Panc1 (cell line): ENCODE measurements at regions not wholly inside any gene's neighbourhood (a gene's known extent, or its start where the extent isn't known, plus 50 kb on each side); places are given as distances from the start of the nearest gene placed in this dataset.
"Not testable (repeated sequence)": the region's sequence is repeated elsewhere in the genome, so short reads cannot be mapped to it uniquely, and the experiment has no call there.

Source experiments
- ATAC-seq: fragments of 200-7000 bp; cut with Tn5 transposase; 2 replicates; pipeline ENCODE4 v1.9.1; 2020; ENCODE audit warnings: mild to moderate bottlenecking, moderate library complexity
- BruUV-seq: library from RNA; stranded (reverse); fragments of 400-500 nt; replicated peaks from 2 replicates; lab custom pipeline; 2021; lab: Mats Ljungman, UMichigan
- CTCF ChIA-PET: fragments of 300-600 bp; sonication (Branson Sonifier 250); formaldehyde crosslinking; loops from one replicate; lab custom pipeline; 2022; ENCODE audit warnings: antibody characterized with exemption; lab: Charles Lee
- POLR2A ChIA-PET: fragments of 300-600 bp; sonication (Branson Sonifier 250); formaldehyde crosslinking; loops from one replicate; lab custom pipeline; 2022; ENCODE audit warnings: antibody characterized with exemption; lab: Charles Lee
- DNase-seq: peaks from one replicate; pipeline ENCODE4 v3.0.0-alpha.2; 2010; ENCODE audit warnings: low read depth, low spot score
- H3K27ac ChIP-seq: 2 replicates; pipeline ENCODE4 v1.5.1; 2011; ENCODE audit warnings: mild to moderate bottlenecking, low read length, inconsistent platforms
- H3K27me3 ChIP-seq: fragments of 200-500 bp; sonication (Bioruptor generic); 2 replicates; pipeline ENCODE4 v1.6.0; 2014; ENCODE audit warnings: low read length, inconsistent platforms; ENCODE audit not compliant: control insufficient read depth, insufficient read depth
- H3K36me3 ChIP-seq: fragments of 200-500 bp; sonication (Bioruptor generic); 2 replicates; pipeline ENCODE4 v1.5.1; 2014; ENCODE audit warnings: inconsistent platforms, mild to moderate bottlenecking, low read length, moderate library complexity; ENCODE audit not compliant: control insufficient read depth, insufficient read depth
- H3K4me1 ChIP-seq: 2 replicates; pipeline ENCODE4 v1.5.1; 2011; ENCODE audit warnings: inconsistent platforms, mild to moderate bottlenecking, low read length, moderate library complexity; ENCODE audit not compliant: control insufficient read depth, insufficient read depth
- H3K4me3 ChIP-seq, 2 experiments: 2 replicates each; pipeline ENCODE4 v1.5.1; 2011 to 2012; ENCODE audit warnings: low read depth in 2 of 2, low read length in 2 of 2, mild to moderate bottlenecking in 2 of 2, inconsistent platforms in 1 of 2, moderate library complexity in 1 of 2
- H3K9me3 ChIP-seq: fragments of 200-500 bp; sonication (Bioruptor generic); 2 replicates; pipeline ENCODE4 v1.5.1; 2014; ENCODE audit warnings: low read depth, mild to moderate bottlenecking, inconsistent platforms, low read length, moderate library complexity; ENCODE audit not compliant: control insufficient read depth, insufficient read depth
- POLR2AphosphoS5 ChIP-seq: IDR thresholded peaks from 2 replicates; pipeline ENCODE4 v1.6.1; 2012; ENCODE audit warnings: mild to moderate bottlenecking, low read depth, low read length, moderate library complexity
- SIN3A ChIP-seq: IDR thresholded peaks from 2 replicates; pipeline ENCODE4 v1.6.1; 2012; ENCODE audit warnings: low read depth, mild to moderate bottlenecking, low read length, moderate library complexity, borderline replicate concordance; ENCODE audit not compliant: insufficient read depth
- TCF7L2 ChIP-seq: IDR thresholded peaks from 2 replicates; pipeline ENCODE4 v1.6.1; 2011; ENCODE audit warnings: mild to moderate bottlenecking, low read depth, low read length, inconsistent platforms
- in situ Hi-C: cut with HindIII; loops from 2 replicates; pipeline ENCODE4 v1.10.0; 2016; ENCODE audit warnings: low sequenced_read_pairs, low pct_unique_long_range_greater_than_20kb
- intact Hi-C: fragments of 100-400 bp; cut with micrococcal nuclease; formaldehyde crosslinking; loops from one replicate; pipeline ENCODE4 v1.10.0; 2022; ENCODE audit not compliant: unreplicated experiment
- TF ChIP-seq, protein P1 (sequence below), 2 experiments: IDR thresholded peaks; 2 replicates each; pipeline ENCODE4 v1.6.1; 2011 to 2012; ENCODE audit warnings: low read depth in 2 of 2, control low read depth in 1 of 2, low read length in 1 of 2, mild to moderate bottlenecking in 1 of 2, moderate library complexity in 1 of 2; ENCODE audit not compliant: insufficient read depth in 1 of 2
- TF ChIP-seq, protein P2 (sequence below): fragments of 450-650 bp; IDR thresholded peaks from 2 replicates; pipeline ENCODE4 v1.5.1; 2017; ENCODE audit warnings: mild to moderate bottlenecking

DNA sequence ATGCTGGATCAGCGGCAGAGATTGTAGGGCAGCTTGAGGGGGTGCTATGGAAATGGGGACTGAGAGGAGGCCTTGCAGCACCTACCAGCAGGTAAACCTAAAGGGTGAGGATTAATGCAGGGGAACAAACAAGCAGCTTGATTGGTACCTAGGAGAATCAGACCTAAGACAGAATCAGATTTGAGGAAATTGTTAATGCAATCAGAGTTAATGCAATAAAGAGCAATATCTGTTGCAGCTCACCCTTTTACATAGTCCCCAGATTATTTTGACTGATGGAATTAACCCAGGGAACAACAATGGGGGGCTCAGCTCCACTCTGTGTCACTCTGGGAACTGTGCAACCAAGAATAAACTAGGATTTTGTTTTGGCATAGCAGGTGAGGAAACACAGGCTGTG, 64.5 kb downstream of the ZC3H11B start:
- H3K27ac ChIP-seq, result no peak overlapping the region
- H3K27me3 ChIP-seq, result no peaks in the 10 kb centered on the region; the same call in 1 of the 2 replicates
- no peak for ATAC-seq
- DNase-seq, result no peak
- no peaks in the 10 kb centered on the region for H3K4me1 ChIP-seq
- POLR2A ChIA-PET, result no interaction called here
- H3K4me3 ChIP-seq, result no peak overlapping the region
- in situ Hi-C loops, result no loop called here
- no peaks in the 10 kb centered on the region for H3K9me3 ChIP-seq
- CTCF ChIA-PET, result no interaction called here
- H3K36me3 ChIP-seq, result no peaks in the 10 kb centered on the region
- TF ChIP-seq POLR2AphosphoS5 (no peak), TCF7L2 (no peak), SIN3A (no peak)
- TF ChIP-seq, protein P1, sequence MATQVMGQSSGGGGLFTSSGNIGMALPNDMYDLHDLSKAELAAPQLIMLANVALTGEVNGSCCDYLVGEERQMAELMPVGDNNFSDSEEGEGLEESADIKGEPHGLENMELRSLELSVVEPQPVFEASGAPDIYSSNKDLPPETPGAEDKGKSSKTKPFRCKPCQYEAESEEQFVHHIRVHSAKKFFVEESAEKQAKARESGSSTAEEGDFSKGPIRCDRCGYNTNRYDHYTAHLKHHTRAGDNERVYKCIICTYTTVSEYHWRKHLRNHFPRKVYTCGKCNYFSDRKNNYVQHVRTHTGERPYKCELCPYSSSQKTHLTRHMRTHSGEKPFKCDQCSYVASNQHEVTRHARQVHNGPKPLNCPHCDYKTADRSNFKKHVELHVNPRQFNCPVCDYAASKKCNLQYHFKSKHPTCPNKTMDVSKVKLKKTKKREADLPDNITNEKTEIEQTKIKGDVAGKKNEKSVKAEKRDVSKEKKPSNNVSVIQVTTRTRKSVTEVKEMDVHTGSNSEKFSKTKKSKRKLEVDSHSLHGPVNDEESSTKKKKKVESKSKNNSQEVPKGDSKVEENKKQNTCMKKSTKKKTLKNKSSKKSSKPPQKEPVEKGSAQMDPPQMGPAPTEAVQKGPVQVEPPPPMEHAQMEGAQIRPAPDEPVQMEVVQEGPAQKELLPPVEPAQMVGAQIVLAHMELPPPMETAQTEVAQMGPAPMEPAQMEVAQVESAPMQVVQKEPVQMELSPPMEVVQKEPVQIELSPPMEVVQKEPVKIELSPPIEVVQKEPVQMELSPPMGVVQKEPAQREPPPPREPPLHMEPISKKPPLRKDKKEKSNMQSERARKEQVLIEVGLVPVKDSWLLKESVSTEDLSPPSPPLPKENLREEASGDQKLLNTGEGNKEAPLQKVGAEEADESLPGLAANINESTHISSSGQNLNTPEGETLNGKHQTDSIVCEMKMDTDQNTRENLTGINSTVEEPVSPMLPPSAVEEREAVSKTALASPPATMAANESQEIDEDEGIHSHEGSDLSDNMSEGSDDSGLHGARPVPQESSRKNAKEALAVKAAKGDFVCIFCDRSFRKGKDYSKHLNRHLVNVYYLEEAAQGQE (IDR thresholded peaks at IDR 0.05; ENCODE audit: insufficient read depth in 1 of 2, low read depth in 2 of 2, low read length in 1 of 2), result no peak
- TF ChIP-seq, protein P2, sequence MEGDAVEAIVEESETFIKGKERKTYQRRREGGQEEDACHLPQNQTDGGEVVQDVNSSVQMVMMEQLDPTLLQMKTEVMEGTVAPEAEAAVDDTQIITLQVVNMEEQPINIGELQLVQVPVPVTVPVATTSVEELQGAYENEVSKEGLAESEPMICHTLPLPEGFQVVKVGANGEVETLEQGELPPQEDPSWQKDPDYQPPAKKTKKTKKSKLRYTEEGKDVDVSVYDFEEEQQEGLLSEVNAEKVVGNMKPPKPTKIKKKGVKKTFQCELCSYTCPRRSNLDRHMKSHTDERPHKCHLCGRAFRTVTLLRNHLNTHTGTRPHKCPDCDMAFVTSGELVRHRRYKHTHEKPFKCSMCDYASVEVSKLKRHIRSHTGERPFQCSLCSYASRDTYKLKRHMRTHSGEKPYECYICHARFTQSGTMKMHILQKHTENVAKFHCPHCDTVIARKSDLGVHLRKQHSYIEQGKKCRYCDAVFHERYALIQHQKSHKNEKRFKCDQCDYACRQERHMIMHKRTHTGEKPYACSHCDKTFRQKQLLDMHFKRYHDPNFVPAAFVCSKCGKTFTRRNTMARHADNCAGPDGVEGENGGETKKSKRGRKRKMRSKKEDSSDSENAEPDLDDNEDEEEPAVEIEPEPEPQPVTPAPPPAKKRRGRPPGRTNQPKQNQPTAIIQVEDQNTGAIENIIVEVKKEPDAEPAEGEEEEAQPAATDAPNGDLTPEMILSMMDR, result no peak
- no TSS peak for BruUV-seq
- intact Hi-C loops, result no loop called here

DNA sequence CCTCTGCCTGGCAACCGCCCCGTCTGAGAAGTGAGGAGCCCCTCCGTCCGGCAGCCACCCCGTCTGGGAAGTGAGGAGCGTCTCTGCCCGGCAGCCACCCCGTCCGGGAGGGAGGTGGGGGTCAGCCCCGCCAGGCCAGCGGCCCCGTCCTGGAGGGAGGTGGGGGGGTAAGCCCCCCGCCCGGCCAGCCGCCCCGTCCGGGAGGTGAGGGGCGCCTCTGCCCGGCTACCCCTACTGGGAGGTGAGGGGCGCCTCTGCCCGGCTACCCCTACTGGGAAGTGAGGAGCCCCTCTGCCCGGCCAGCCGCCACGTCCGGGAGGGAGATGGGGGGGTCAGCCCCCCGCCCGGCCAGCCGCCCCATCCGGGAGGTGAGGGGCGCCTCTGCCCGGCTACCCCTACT, 67.1 kb downstream of the ZC3H11B start:
- not testable (repeated sequence) for H3K4me1 ChIP-seq

DNA sequence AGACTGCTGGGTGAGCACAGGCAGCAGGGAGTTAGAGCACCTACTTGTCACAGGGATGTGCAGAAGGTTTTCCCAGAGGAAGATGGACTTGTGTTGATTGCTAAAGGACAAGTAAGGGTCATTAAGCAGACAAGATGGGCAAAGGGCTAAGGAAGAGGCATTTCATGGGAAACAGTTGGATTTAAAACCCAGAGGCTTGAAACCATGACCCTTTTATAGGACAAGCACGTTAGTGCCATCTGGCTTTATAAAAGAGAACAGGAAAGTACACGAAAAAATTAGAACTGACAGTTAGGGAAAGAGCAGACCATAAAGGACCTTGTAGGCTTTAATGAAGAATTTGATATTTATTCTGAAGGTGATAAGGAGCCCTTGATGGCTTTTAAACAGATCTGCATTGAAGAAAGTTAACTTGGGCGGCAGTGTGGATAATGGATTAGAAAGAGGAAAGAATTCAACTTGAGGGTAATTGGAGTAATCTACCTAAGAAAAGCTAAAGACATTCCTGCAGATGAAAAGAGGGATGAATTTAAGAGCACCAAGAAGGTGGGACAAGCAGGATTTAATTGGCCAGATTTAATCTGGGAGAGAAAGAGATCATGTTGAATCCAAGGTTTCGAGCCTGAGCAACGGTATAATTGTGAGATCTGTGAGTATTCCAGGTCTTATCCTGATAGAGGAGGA, 68.6 kb downstream of the ZC3H11B start:
- Histone ChIP-seq H3K27ac (no peak overlapping the region), H3K36me3 (no peaks in the 10 kb centered on the region), H3K9me3 (no peaks in the 10 kb centered on the region), H3K4me3 (no peak overlapping the region), H3K4me1 (no peaks in the 10 kb centered on the region), H3K27me3 (peaks cover 2% of the 10 kb centered on the region; the same call in 1 of the 2 replicates)
- ChIA-PET CTCF (no interaction called here), POLR2A (no interaction called here)
- DNase-seq, result no peak
- no peak for ATAC-seq
- TF ChIP-seq, protein P1 (IDR thresholded peaks at IDR 0.05; ENCODE audit: insufficient read depth in 1 of 2, low read depth in 2 of 2, low read length in 1 of 2), result no peak
- TF ChIP-seq SIN3A, result no peak
- TF ChIP-seq, protein P2, result peak; percentile 24; the same call in 1 of the 2 replicates
- TF ChIP-seq TCF7L2, result no peak
- no peak for TF ChIP-seq POLR2AphosphoS5
- BruUV-seq, result no TSS peak
- in situ Hi-C loops (no loop called here), intact Hi-C loops (no loop called here)

More for the DNA sequence above, 67.1 kb downstream of the ZC3H11B start:
- ATAC-seq, DNase-seq, H3K4me3 ChIP-seq, BruUV-seq, H3K9me3 ChIP-seq, intact Hi-C loops, POLR2A ChIA-PET, in situ Hi-C loops, H3K27me3 ChIP-seq, CTCF ChIA-PET, H3K36me3 ChIP-seq, H3K27ac ChIP-seq: not testable (repeated sequence)
